HepG2 (cell line): ENCODE measurements at regions not wholly inside any gene's neighbourhood (a gene's known extent, or its start where the extent isn't known, plus 50 kb on each side); places are given as distances from the start of the nearest gene placed in this dataset.

Source experiments
- ATAC-seq: fragments of 200-7000 bp; cut with Tn5 transposase; 3 replicates; pipeline ENCODE4 v1.9.1; 2020; ENCODE audit warnings: mild to moderate bottlenecking, moderate library complexity
- BruUV-seq: library from RNA; stranded (reverse); fragments of 400-500 nt; replicated peaks from 2 replicates; lab custom pipeline; 2021; lab: Mats Ljungman, UMichigan
- CTCF ChIA-PET: fragments of 300-600 bp; formaldehyde crosslinking; extraction: SDS; loops from one replicate; lab custom pipeline; 2021; ENCODE audit warnings: low total read pairs, inconsistent platforms, low intra/inter-chr PET ratio; lab: Yijun Ruan, JAX
- POLR2A ChIA-PET: fragments of 350-600 bp; sonication (Branson Sonifier 250); formaldehyde crosslinking; loops from one replicate; lab custom pipeline; 2020; ENCODE audit warnings: antibody characterized with exemption, inconsistent platforms; lab: Yijun Ruan, JAX
- DNase-seq: peaks from one replicate; pipeline ENCODE4 v3.0.0-alpha.2; 2015; ENCODE audit warnings: low spot score
- FAIRE-seq: peaks from 3 replicates; lab custom pipeline; 2011; peaks lifted over from hg19 to GRCh38; lab: Jason Lieb, UNC
- H2AFZ ChIP-seq: one replicate; pipeline ENCODE4 v1.6.1; 2011; ENCODE audit warnings: low read length, inconsistent platforms
- H3K27ac ChIP-seq: fragments of 300-600 bp; 3 replicates; pipeline ENCODE4 v1.8.0; 2011; ENCODE audit warnings: mixed run types, mild to moderate bottlenecking, mixed read lengths, low read length, inconsistent platforms; ENCODE audit not compliant: insufficient read depth; ENCODE audit errors: extremely low read length
- H3K27me3 ChIP-seq, 2 experiments: fragments of 200-600 bp in 1 of 2; 2 replicates in 1 of 2; 3 replicates in 1 of 2; pipeline versions ENCODE4 v1.6.0 to v1.8.0; 2011; ENCODE audit warnings: low read length in 2 of 2, mild to moderate bottlenecking in 2 of 2, moderate library complexity in 2 of 2, inconsistent platforms in 1 of 2; ENCODE audit not compliant: insufficient read depth in 2 of 2, control insufficient read depth in 1 of 2
- H3K36me3 ChIP-seq, 2 experiments: fragments of 200-600 bp in 1 of 2; replicated peaks in 1 of 2; 2 replicates in 1 of 2; 3 replicates in 1 of 2; pipeline versions ENCODE4 v1.5.1 to v1.8.0; 2011; ENCODE audit warnings: low read length in 2 of 2, inconsistent platforms in 1 of 2; ENCODE audit not compliant: insufficient read depth in 2 of 2, control insufficient read depth in 1 of 2
- H3K4me1 ChIP-seq: 2 replicates; pipeline ENCODE4 v1.5.1; 2012; ENCODE audit warnings: low read length, inconsistent platforms; ENCODE audit not compliant: insufficient read depth
- H3K4me2 ChIP-seq: 2 replicates; pipeline ENCODE4 v1.6.0; 2011; ENCODE audit warnings: low read depth, low read length, inconsistent platforms
- H3K4me3 ChIP-seq, 3 experiments: fragments of 200-600 bp in 1 of 3; sonication (generic), shearing (Covaris generic) in 1 of 3; replicated peaks in 1 of 3; 2 replicates each; pipeline ENCODE4 v1.5.1; 2011 to 2016; ENCODE audit warnings: low read length in 3 of 3, inconsistent platforms in 2 of 3, low read depth in 2 of 3, mild to moderate bottlenecking in 2 of 3, control low read depth in 1 of 3, mixed read lengths in 1 of 3; ENCODE audit not compliant: insufficient read depth in 1 of 3
- H3K79me2 ChIP-seq: one replicate; pipeline ENCODE4 v1.6.1; 2011; ENCODE audit warnings: low read length, inconsistent platforms; ENCODE audit not compliant: insufficient read depth
- H3K9ac ChIP-seq: 2 replicates; pipeline ENCODE4 v1.6.0; 2011; ENCODE audit warnings: mild to moderate bottlenecking, low read depth, low read length, inconsistent platforms; ENCODE audit not compliant: insufficient read depth
- H3K9me3 ChIP-seq: 2 replicates; pipeline ENCODE4 v1.5.1; 2012; ENCODE audit warnings: mild to moderate bottlenecking, low read length
- H4K20me1 ChIP-seq: 2 replicates; pipeline ENCODE4 v1.6.0; 2011; ENCODE audit warnings: inconsistent platforms, mild to moderate bottlenecking, low read length, moderate library complexity; ENCODE audit not compliant: insufficient read depth
- BCL3 ChIP-seq: sonication (generic); formaldehyde crosslinking; IDR thresholded peaks from 2 replicates; pipeline ENCODE4 v1.5.1; 2020; ENCODE audit warnings: mild to moderate bottlenecking, missing genetic modification reagents, moderate library complexity
- BCLAF1 ChIP-seq: fragments of 450-650 bp; IDR thresholded peaks from 2 replicates; pipeline ENCODE4 v1.6.1; 2017; ENCODE audit warnings: mild to moderate bottlenecking
- BRD4 ChIP-seq: sonication (generic); formaldehyde crosslinking; IDR thresholded peaks from 2 replicates; pipeline ENCODE4 v1.4.0; 2020; ENCODE audit warnings: missing genetic modification reagents
- FOXO4 ChIP-seq: sonication (generic); formaldehyde crosslinking; conservative IDR thresholded peaks from 2 replicates; pipeline ENCODE4 v1.8.1; 2023; ENCODE audit warnings: missing genetic modification reagents
- HINFP ChIP-seq: sonication (generic); formaldehyde crosslinking; IDR thresholded peaks from 2 replicates; pipeline ENCODE4 v1.4.0; 2020; ENCODE audit warnings: low read depth, mild to moderate bottlenecking, missing genetic modification reagents
- MLX ChIP-seq: IDR thresholded peaks from 2 replicates; pipeline ENCODE4 v1.6.1; 2016
- MNT ChIP-seq: fragments of 450-650 bp; IDR thresholded peaks from 2 replicates; pipeline ENCODE4 v1.6.1; 2016
- ZBTB43 ChIP-seq: sonication (generic); formaldehyde crosslinking; conservative IDR thresholded peaks from 2 replicates; pipeline ENCODE4 v1.4.0; 2020; ENCODE audit warnings: missing genetic modification reagents
- ZNF350 ChIP-seq: sonication (generic); formaldehyde crosslinking; IDR thresholded peaks from 2 replicates; pipeline ENCODE4 v1.4.0; 2020; ENCODE audit warnings: mild to moderate bottlenecking, low read depth, missing genetic modification reagents, borderline replicate concordance
- ZNF713 ChIP-seq: sonication (generic); formaldehyde crosslinking; IDR thresholded peaks from 2 replicates; pipeline ENCODE4 v1.4.0; 2020; ENCODE audit warnings: mild to moderate bottlenecking, missing genetic modification reagents
- ZNF720 ChIP-seq: sonication (generic); formaldehyde crosslinking; IDR thresholded peaks from 2 replicates; pipeline ENCODE4 v1.4.0; 2020; ENCODE audit warnings: missing genetic modification reagents
- WGBS: methylation state at CpG from one replicate; pipeline ENCODE4 v1.1.6; 2017; ENCODE audit warnings: low lambda C conversion rate; 5-methylcytosine and 5-hydroxymethylcytosine counted together
- in situ Hi-C: cut with HindIII; loops from 2 replicates; pipeline ENCODE4 v1.10.0; 2017; ENCODE audit warnings: low pct_unique_long_range_greater_than_20kb; ENCODE audit not compliant: extremely low pct_ligation_motif_present
- intact Hi-C: fragments of 100-400 bp; cut with micrococcal nuclease; formaldehyde crosslinking; loops from one replicate; pipeline ENCODE4 v1.10.0; 2022; ENCODE audit not compliant: unreplicated experiment

GRCh38 chr16:86964796-86965241 is 352.4 kb downstream of the C16orf95 start:
- H3K36me3 ChIP-seq, result no peaks in the 10 kb centered on the region
- H3K27ac ChIP-seq, result no peak overlapping the region
- 33% methylated on average over 13 of the region's 14 CpGs for WGBS
- no peak for TF ChIP-seq BCLAF1
- no peak for TF ChIP-seq FOXO4 (CRISPR knock-in tag)
- TF ChIP-seq MNT, result no peak
- no peak for TF ChIP-seq ZBTB43 (CRISPR knock-in tag)
- no peak for TF ChIP-seq MLX (CRISPR knock-in tag)
- no peak for TF ChIP-seq ZNF720 (CRISPR knock-in tag)
- no peak for TF ChIP-seq ZNF350
- no peak for TF ChIP-seq HINFP
- no peak for TF ChIP-seq ZNF713
- no peak for TF ChIP-seq BCL3 (CRISPR knock-in tag)
- TF ChIP-seq BRD4, result no peak

More at GRCh38 chr16:86964796-86965241, 352.4 kb downstream of the C16orf95 start:
- H3K79me2 ChIP-seq, result no peaks in the 10 kb centered on the region
- POLR2A ChIA-PET, result no interaction called here
- H3K9me3 ChIP-seq, result no peaks in the 10 kb centered on the region
- CTCF ChIA-PET, result no interaction called here
- no peaks in the 10 kb centered on the region for H3K4me1 ChIP-seq
- H3K27me3 ChIP-seq, result peaks cover 5 to 73% of the 10 kb centered on the region in 2 experiments; a peak in 4 of 5 replicates
- BruUV-seq, result no TSS peak
- no peak overlapping the region for H3K4me2 ChIP-seq
- DNase-seq (no peak), ATAC-seq (no peak), FAIRE-seq (no peak)
- no peaks in the 10 kb centered on the region; the same call in 1 of the 2 replicates for H4K20me1 ChIP-seq
- in situ Hi-C loops, result no loop called here
- H3K4me3 ChIP-seq, result no peak overlapping the region
- intact Hi-C loops, result no loop called here
- H2AFZ ChIP-seq, result no peak overlapping the region
- no peak overlapping the region for H3K9ac ChIP-seq
